ENCODE measurements at regions not wholly inside any gene's neighbourhood (a gene's known extent, or its start where the extent isn't known, plus 50 kb on each side); places are given as distances from the start of the nearest gene placed in this dataset.
"Not testable (repeated sequence)": the region's sequence is repeated elsewhere in the genome, so short reads cannot be mapped to it uniquely, and the experiment has no call there.

- Histone ChIP-seq H3K27ac (ENCODE audit: low read length) (no peak overlapping the region), H3K9me3 (ENCODE audit: low read length) (no peaks in the 10 kb centered on the region), H3K9me2 (replicated peaks; ENCODE audit: low read length) (no peaks in the 10 kb centered on the region), H3K9ac (ENCODE audit: low read length) (no peak overlapping the region), H2AFZ (ENCODE audit: low read length) (no peak overlapping the region), H3K4me3 (ENCODE audit: low read length) (no peak overlapping the region), H3K36me3 (ENCODE audit: low read depth, low read length) (no peaks in the 10 kb centered on the region), H3K4me1 (ENCODE audit: insufficient read depth, low read length) (no peaks in the 10 kb centered on the region), H3F3A (ENCODE audit: low read length, unreplicated experiment) (no peaks in the 10 kb centered on the region), H4K20me1 (ENCODE audit: low read length) (no peaks in the 10 kb centered on the region), H3K4me2 (ENCODE audit: low read length) (no peak overlapping the region), H3K79me2 (ENCODE audit: low read length) (no peaks in the 10 kb centered on the region), H3K27me3 (ENCODE audit: low read length) (no peaks in the 10 kb centered on the region)
- DNase-seq: no peak
- CTCF ChIA-PET: no interaction called here
- POLR2A ChIA-PET (ENCODE audit: unreplicated experiment): no interaction called here
- no peak for ATAC-seq
- BruUV-seq (replicated peaks): no TSS peak
- TF ChIP-seq EZH2 (IDR thresholded peaks at IDR 0.05; ENCODE audit: low read length, unreplicated experiment): no peak
- no peak for TF ChIP-seq CTCF (conservative IDR thresholded peaks at IDR 0.05; ENCODE audit: low read depth, low read length)
- no peak for TF ChIP-seq EZH2phosphoT487 (IDR thresholded peaks at IDR 0.05; ENCODE audit: borderline replicate concordance, low read length)
- intact Hi-C loops (cut with micrococcal nuclease): no loop called here
Observed at GRCh38 chr11:49442669-49443068, 234.3 kb upstream of the FOLH1 start.

DNA sequence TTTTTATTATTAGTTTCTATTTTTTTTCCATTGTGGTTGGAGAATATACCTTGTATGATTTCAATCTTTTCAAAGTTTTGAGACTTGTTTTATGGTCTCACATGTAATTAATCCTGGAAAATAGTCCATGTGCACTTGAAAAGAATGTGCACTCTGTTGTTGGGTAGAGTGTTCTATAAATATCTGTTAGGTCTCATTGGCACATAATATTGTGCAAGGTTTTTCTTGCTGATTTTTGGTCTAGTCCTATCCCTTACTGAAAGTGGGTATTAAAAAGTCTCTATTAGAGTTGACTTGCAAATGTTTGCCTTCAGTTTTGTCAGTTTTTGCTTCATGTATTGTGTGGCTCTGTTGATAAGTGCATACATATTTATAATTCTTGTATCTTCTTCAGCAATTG is 231.5 kb upstream of the FOLH1 start:
- H3K36me3 ChIP-seq (ENCODE audit: low read depth, low read length); H3K4me2 ChIP-seq (ENCODE audit: low read length); BruUV-seq (replicated peaks); H3K9me2 ChIP-seq (replicated peaks; ENCODE audit: low read length); intact Hi-C loops (cut with micrococcal nuclease); H3K4me3 ChIP-seq (ENCODE audit: low read length); H3F3A ChIP-seq (ENCODE audit: low read length, unreplicated experiment); H3K9me3 ChIP-seq (ENCODE audit: low read length); DNase-seq; ATAC-seq; CTCF ChIA-PET; H3K4me1 ChIP-seq (ENCODE audit: insufficient read depth, low read length); H3K79me2 ChIP-seq (ENCODE audit: low read length); H3K27ac ChIP-seq (ENCODE audit: low read length); H3K27me3 ChIP-seq (ENCODE audit: low read length); POLR2A ChIA-PET (ENCODE audit: unreplicated experiment); H2AFZ ChIP-seq (ENCODE audit: low read length); H4K20me1 ChIP-seq (ENCODE audit: low read length); H3K9ac ChIP-seq (ENCODE audit: low read length): not testable (repeated sequence)

GRCh38 chr11:49434308-49434707 is 225.9 kb upstream of the FOLH1 start:
- BruUV-seq (replicated peaks); H3K4me1 ChIP-seq (ENCODE audit: insufficient read depth, low read length); H3K27me3 ChIP-seq (ENCODE audit: low read length); POLR2A ChIA-PET (ENCODE audit: unreplicated experiment); H3K4me3 ChIP-seq (ENCODE audit: low read length); intact Hi-C loops (cut with micrococcal nuclease); H2AFZ ChIP-seq (ENCODE audit: low read length); H3K36me3 ChIP-seq (ENCODE audit: low read depth, low read length); H3F3A ChIP-seq (ENCODE audit: low read length, unreplicated experiment); DNase-seq; CTCF ChIA-PET; ATAC-seq; H3K4me2 ChIP-seq (ENCODE audit: low read length); H3K79me2 ChIP-seq (ENCODE audit: low read length); H3K9me2 ChIP-seq (replicated peaks; ENCODE audit: low read length); H3K9ac ChIP-seq (ENCODE audit: low read length); H4K20me1 ChIP-seq (ENCODE audit: low read length); H3K27ac ChIP-seq (ENCODE audit: low read length); H3K9me3 ChIP-seq (ENCODE audit: low read length): not testable (repeated sequence)

GRCh38 chr11:49432242-49432848 is 223.9 kb upstream of the FOLH1 start:
- Histone ChIP-seq H3K36me3 (ENCODE audit: low read depth, low read length) (no peaks in the 10 kb centered on the region), H3K27me3 (ENCODE audit: low read length) (no peaks in the 10 kb centered on the region), H3K9ac (ENCODE audit: low read length) (no peak overlapping the region), H3F3A (ENCODE audit: low read length, unreplicated experiment) (no peaks in the 10 kb centered on the region), H3K79me2 (ENCODE audit: low read length) (no peaks in the 10 kb centered on the region), H4K20me1 (ENCODE audit: low read length) (no peaks in the 10 kb centered on the region), H3K4me3 (ENCODE audit: low read length) (no peak overlapping the region), H3K9me2 (replicated peaks; ENCODE audit: low read length) (no peaks in the 10 kb centered on the region), H3K27ac (ENCODE audit: low read length) (no peak overlapping the region), H2AFZ (ENCODE audit: low read length) (no peak overlapping the region), H3K4me1 (ENCODE audit: insufficient read depth, low read length) (no peaks in the 10 kb centered on the region), H3K9me3 (ENCODE audit: low read length) (no peaks in the 10 kb centered on the region), H3K4me2 (ENCODE audit: low read length) (no peak overlapping the region)
- ChIA-PET POLR2A (ENCODE audit: unreplicated experiment) (no interaction called here), CTCF (no interaction called here)
- no peak for ATAC-seq
- no TSS peak for BruUV-seq (replicated peaks)
- TF ChIP-seq EZH2phosphoT487 (IDR thresholded peaks at IDR 0.05; ENCODE audit: borderline replicate concordance, low read length) (no peak), EZH2 (IDR thresholded peaks at IDR 0.05; ENCODE audit: low read length, unreplicated experiment) (no peak), CTCF (conservative IDR thresholded peaks at IDR 0.05; ENCODE audit: low read depth, low read length) (no peak)
- intact Hi-C loops (cut with micrococcal nuclease): no loop called here
- no peak for DNase-seq

Measured in PC-3 (cell line).